ENCODE measurements at regions not wholly inside any gene's neighbourhood (a gene's known extent, or its start where the extent isn't known, plus 50 kb on each side); places are given as distances from the start of the nearest gene placed in this dataset.

DNA sequence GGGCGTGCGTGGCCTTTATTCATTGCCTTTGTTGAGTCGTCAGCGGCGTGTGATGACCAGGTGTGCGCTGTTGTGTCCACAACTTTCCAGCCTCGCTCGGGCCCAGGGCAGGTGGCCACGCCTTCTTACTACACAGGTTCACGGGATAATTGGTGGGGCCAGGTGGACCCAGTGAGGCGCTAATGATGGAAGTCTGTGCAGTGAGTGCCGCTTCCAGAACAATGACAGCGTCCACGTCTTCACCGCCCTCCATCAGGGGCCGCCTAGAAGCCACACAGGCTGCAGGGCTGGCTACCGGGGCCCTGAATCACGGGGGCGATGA lies 1197.3 kb downstream of the BRD1 start:
- ChIA-PET CTCF (no interaction called here), POLR2A (ENCODE audit: unreplicated experiment) (no interaction called here)
- Histone ChIP-seq H4K91ac (ENCODE audit: insufficient read depth, low read depth, low read length) (no peak overlapping the region), H3K4me2 (ENCODE audit: low read depth, low read length) (no peak overlapping the region), H3K4me3 (ENCODE audit: insufficient read depth, low read depth, low read length) (no peak overlapping the region), H3K9ac (ENCODE audit: low read depth, low read length) (no peak overlapping the region), H3K23ac (ENCODE audit: low read depth, low read length) (no peak overlapping the region), H2BK5ac (ENCODE audit: low read depth, low read length, poor library complexity, severe bottlenecking) (no peak overlapping the region), H2AK9ac (replicated peaks; ENCODE audit: low read depth, low read length, poor library complexity) (no peak overlapping the region), H2AK5ac (ENCODE audit: low read depth, low read length) (no peak overlapping the region), H3K27me3 (ENCODE audit: control insufficient read depth, insufficient read depth, low read length) (no peaks in the 10 kb centered on the region), H2BK15ac (ENCODE audit: low read depth, low read length) (no peak overlapping the region), H2BK20ac (ENCODE audit: low read depth, low read length) (no peak overlapping the region), H3K9me3 (ENCODE audit: control insufficient read depth, insufficient read depth, low read length) (peaks cover 51% of the 10 kb centered on the region), H4K8ac (ENCODE audit: low read depth in 2 of 2, low read length in 2 of 2) (no peak overlapping the region), H4K20me1 (ENCODE audit: insufficient read depth, low read length) (no peaks in the 10 kb centered on the region), H3K18ac (ENCODE audit: low read depth, low read length) (no peak overlapping the region), H2AFZ (replicated peaks; ENCODE audit: low read length, poor library complexity) (no peak overlapping the region), H2BK120ac (ENCODE audit: low read depth, low read length) (no peak overlapping the region), H3K27ac (ENCODE audit: insufficient read depth, low read length) (no peak overlapping the region), H3K14ac (replicated peaks; ENCODE audit: low read depth, low read length) (no peak overlapping the region), H3K9me1 (ENCODE audit: insufficient read depth, low read length) (no peaks in the 10 kb centered on the region), H3K56ac (ENCODE audit: extremely low read depth, insufficient read depth, low read length) (no peak overlapping the region), H3K79me1 (ENCODE audit: low read depth in 1 of 2, low read length in 2 of 2) (no peaks in the 10 kb centered on the region), H3K4me1 (ENCODE audit: control insufficient read depth, insufficient read depth, low read length) (no peaks in the 10 kb centered on the region), H4K5ac (ENCODE audit: low read depth, low read length) (no peak overlapping the region), H3K36me3 (ENCODE audit: control insufficient read depth, insufficient read depth, low read length) (no peaks in the 10 kb centered on the region), H3K4ac (ENCODE audit: low read depth, low read length) (no peak overlapping the region)
- no TSS peak for BruUV-seq (replicated peaks)
- dilution Hi-C loops (cut with HindIII; ENCODE audit: low sequenced_read_pairs, unreplicated experiment): no loop called here
- no peak for TF ChIP-seq MAZ (IDR thresholded peaks at IDR 0.05; ENCODE audit: borderline replicate concordance, low read depth, low read length)
- in situ Hi-C loops (cut with MboI; ENCODE audit: low sequenced_read_pairs): no loop called here
- WGBS, 2 experiments (ENCODE audit: extremely low coverage in 2 of 2, insufficient read length in 1 of 2): 93% methylated on average over 11 of the region's 19 CpGs; no CpG with 5 or more reads in 1 of the 2 experiments
- DNase-seq (no peak), ATAC-seq (ENCODE audit: low read depth) (no peak)
- intact Hi-C loops (cut with micrococcal nuclease): no loop called here

Measured in IMR-90 (cell line).